Stimulated activated CD4-positive, alpha-beta T cell treated with anti-CD3 and anti-CD28 coated beads, TNF-alpha, amount 100 ng/mL, for 4 hours (primary cell): ENCODE measurements at regions not wholly inside any gene's neighbourhood (a gene's known extent, or its start where the extent isn't known, plus 50 kb on each side); places are given as distances from the start of the nearest gene placed in this dataset.

Source experiments
- DNase-seq, 3 experiments: peaks; one replicate each; pipeline ENCODE4 v3.0.0-alpha.2; 2020; ENCODE audit warnings: low read depth in 3 of 3

GRCh38 chr17:72301887-72302286 is 181.1 kb downstream of the SOX9 start:
- DNase-seq, result no peak

- no peak for DNase-seq
Observed at GRCh38 chr17:72302735-72303134, 181.9 kb downstream of the SOX9 start.

- DNase-seq, result no peak
Observed at GRCh38 chr17:72303787-72304733, 183.2 kb downstream of the SOX9 start.

- DNase-seq, result no peak
Observed at GRCh38 chr17:72304859-72305258, 184.0 kb downstream of the SOX9 start.

GRCh38 chr17:72305472-72305871 is 184.7 kb downstream of the SOX9 start:
- no peak for DNase-seq

GRCh38 chr17:72306037-72306436 is 185.2 kb downstream of the SOX9 start:
- DNase-seq, result no peak

GRCh38 chr17:72307836-72308235 is 187.0 kb downstream of the SOX9 start:
- DNase-seq, result no peak

GRCh38 chr17:72308744-72309385 is 188.0 kb downstream of the SOX9 start:
- no peak for DNase-seq

GRCh38 chr17:72311004-72311403 is 190.2 kb downstream of the SOX9 start:
- no peak for DNase-seq

- DNase-seq, result no peak
Observed at GRCh38 chr17:72315122-72315913, 194.5 kb downstream of the SOX9 start.

GRCh38 chr17:72318131-72318530 is 197.3 kb downstream of the SOX9 start:
- no peak for DNase-seq

- DNase-seq, result no peak
Observed at GRCh38 chr17:72321896-72322295, 201.1 kb downstream of the SOX9 start.

GRCh38 chr17:72332367-72332766 is 211.5 kb downstream of the SOX9 start:
- DNase-seq, result no peak

GRCh38 chr17:72333570-72333969 is 212.8 kb downstream of the SOX9 start:
- no peak for DNase-seq

- DNase-seq, result no peak
Observed at GRCh38 chr17:72334205-72334604, 213.4 kb downstream of the SOX9 start.

- no peak for DNase-seq
Observed at GRCh38 chr17:72336026-72336803, 215.4 kb downstream of the SOX9 start.

- DNase-seq, result no peak
Observed at GRCh38 chr17:72336804-72337070, 215.9 kb downstream of the SOX9 start.

GRCh38 chr17:72338304-72338703 is 217.5 kb downstream of the SOX9 start:
- no peak for DNase-seq

- no peak for DNase-seq
Observed at GRCh38 chr17:72338847-72339790, 218.3 kb downstream of the SOX9 start.

- DNase-seq, result no peak
Observed at GRCh38 chr17:72340836-72341235, 220.0 kb downstream of the SOX9 start.

- no peak for DNase-seq
Observed at GRCh38 chr17:72342061-72342460, 221.2 kb downstream of the SOX9 start.
